ENCODE measurements at regions not wholly inside any gene's neighbourhood (a gene's known extent, or its start where the extent isn't known, plus 50 kb on each side); places are given as distances from the start of the nearest gene placed in this dataset.

GRCh38 chr2:103254611-103255010 lies 492.8 kb downstream of the TMEM182 start:
- H3K9me3 ChIP-seq (ENCODE audit: control insufficient read depth in 4 of 4, low read length in 3 of 4): peaks cover 0 to 4% (median under 1%) of the 10 kb centered on the region in 4 donors
- H3K4me3 ChIP-seq (ENCODE audit: low read depth in 1 of 3, low read length in 3 of 3): no peak overlapping the region
- TF ChIP-seq GABPA (IDR thresholded peaks at IDR 0.05 in 1 of 2, conservative IDR thresholded peaks at IDR 0.05 in 1 of 2): no peak
- TF ChIP-seq EGR1 (IDR thresholded peaks at IDR 0.05; ENCODE audit: low read depth in 2 of 2): no peak
- no peak for TF ChIP-seq MAX (IDR thresholded peaks at IDR 0.05)
- no peak for TF ChIP-seq ZBTB33 (IDR thresholded peaks at IDR 0.05)
- TF ChIP-seq RXRA (IDR thresholded peaks at IDR 0.05): no peak
- TF ChIP-seq HNF4G (IDR thresholded peaks at IDR 0.05): no peak
- no peak for TF ChIP-seq YY1 (IDR thresholded peaks at IDR 0.05)
- TF ChIP-seq HNF4A (conservative IDR thresholded peaks at IDR 0.05): no peak
- no peak for TF ChIP-seq NR2F2 (IDR thresholded peaks at IDR 0.05)
- TF ChIP-seq FOXA2 (IDR thresholded peaks at IDR 0.05): no peak
- TF ChIP-seq CTCF (IDR thresholded peaks at IDR 0.05; ENCODE audit: low read depth, low read length, missing input control): no peak
- no peak for TF ChIP-seq FOXA1 (IDR thresholded peaks at IDR 0.05)
- TF ChIP-seq JUND (IDR thresholded peaks at IDR 0.05): no peak
- no peak for TF ChIP-seq REST (IDR thresholded peaks at IDR 0.05)
- no peak for TF ChIP-seq ATF3 (IDR thresholded peaks at IDR 0.05)
- H3K9ac ChIP-seq (ENCODE audit: low read depth in 1 of 2, low read length in 2 of 2): no peak overlapping the region
- no peaks in the 10 kb centered on the region for H3K4me1 ChIP-seq (ENCODE audit: control insufficient read depth in 4 of 4, insufficient read depth in 4 of 4, low read length in 3 of 4)
- H3K36me3 ChIP-seq (ENCODE audit: control insufficient read depth in 4 of 4, insufficient read depth in 3 of 4, low read depth in 1 of 4, low read length in 3 of 4): no peaks in the 10 kb centered on the region
- no peak for DNase-seq (ENCODE audit: low spot score)
- peaks cover 0 to 3% (median 0%) of the 10 kb centered on the region in 4 donors for H3K27me3 ChIP-seq (ENCODE audit: control insufficient read depth in 4 of 4, insufficient read depth in 4 of 4, low read length in 3 of 4)
- WGBS: 64% methylated on average over 5 of the region's 5 CpGs
- no peak overlapping the region for H3K27ac ChIP-seq (ENCODE audit: low read depth in 1 of 2, low read length in 2 of 2)
